OCI-M1 (cell line): ENCODE measurements at regions not wholly inside any gene's neighbourhood (a gene's known extent, or its start where the extent isn't known, plus 50 kb on each side); places are given as distances from the start of the nearest gene placed in this dataset.

ENCODE experiments used
- DNase-seq: peaks from one replicate; lab custom pipeline; 2025; lab: John Stamatoyannopoulos, UW

GRCh38 chr4:144465546-144465945 lies 180.4 kb upstream of the HHIP start:
- no peak for DNase-seq

GRCh38 chr4:144480068-144480467 lies 165.9 kb upstream of the HHIP start:
- peak; percentile 25 for DNase-seq

GRCh38 chr4:144489831-144490230 lies 156.1 kb upstream of the HHIP start:
- no peak for DNase-seq

DNA sequence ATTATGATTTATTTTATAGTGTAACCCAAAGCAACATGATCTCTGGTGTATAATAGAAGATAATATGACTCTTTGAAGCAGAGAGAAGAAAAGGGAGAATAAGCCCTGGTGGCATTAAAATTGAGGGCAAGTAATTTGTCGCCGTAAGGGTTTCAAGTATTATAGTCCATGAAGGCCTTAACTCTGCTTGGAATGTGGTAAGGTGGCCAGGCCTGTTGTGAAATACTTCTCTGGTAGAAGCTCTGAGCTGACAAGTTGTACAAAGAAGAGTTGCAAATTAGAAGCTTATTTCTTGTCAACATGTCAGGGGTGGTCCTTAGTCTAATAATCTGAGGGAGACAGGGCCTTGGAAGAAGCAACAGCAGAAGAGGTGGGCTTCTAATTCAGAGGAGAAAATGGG lies 151.7 kb upstream of the HHIP start:
- DNase-seq, result no peak

DNA sequence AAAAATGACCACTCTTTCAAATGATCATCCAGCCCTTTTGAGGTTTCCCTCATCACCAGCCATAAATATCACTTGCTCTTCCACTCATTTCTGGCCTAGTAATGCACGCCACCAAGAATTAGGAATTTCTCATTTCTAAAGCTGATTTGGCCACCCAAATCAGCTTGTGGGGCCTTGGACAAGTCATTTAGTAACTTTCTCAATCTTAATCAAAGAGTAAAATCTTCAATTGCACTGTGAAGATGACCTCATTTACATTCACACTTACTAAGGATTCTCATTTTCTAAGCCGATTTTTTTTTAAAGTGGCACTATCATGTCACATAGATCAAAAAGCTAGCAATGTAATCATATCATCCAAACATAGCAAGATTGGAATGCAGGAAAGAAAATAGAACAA lies 150.0 kb upstream of the HHIP start:
- no peak for DNase-seq

DNA sequence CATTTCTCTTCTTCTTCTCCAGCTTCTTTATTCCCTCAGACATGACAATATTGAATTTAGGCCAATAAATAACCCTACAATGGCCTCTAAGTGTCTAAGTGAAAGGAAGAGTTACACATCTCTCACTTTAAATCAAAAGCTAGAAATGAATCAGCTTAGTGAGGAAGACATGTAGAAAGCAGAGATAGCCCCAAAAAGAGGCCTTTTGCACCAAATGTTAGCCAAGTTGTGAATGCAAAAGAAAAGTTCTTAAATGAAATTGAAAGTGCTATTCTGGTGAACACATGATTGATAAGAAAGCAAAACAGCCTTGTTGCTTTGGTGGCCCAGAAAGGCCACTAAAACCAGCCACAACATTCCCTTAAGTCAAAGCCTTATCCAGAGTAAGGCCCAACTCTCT lies 146.2 kb upstream of the HHIP start:
- DNase-seq, result no peak

- DNase-seq, result peak; percentile 37
Measured at GRCh38 chr4:144501231-144501780, 144.7 kb upstream of the HHIP start.

GRCh38 chr4:144504883-144505282 lies 141.1 kb upstream of the HHIP start:
- no peak for DNase-seq

GRCh38 chr4:144507311-144508101 lies 138.4 kb upstream of the HHIP start:
- DNase-seq, result no peak

DNA sequence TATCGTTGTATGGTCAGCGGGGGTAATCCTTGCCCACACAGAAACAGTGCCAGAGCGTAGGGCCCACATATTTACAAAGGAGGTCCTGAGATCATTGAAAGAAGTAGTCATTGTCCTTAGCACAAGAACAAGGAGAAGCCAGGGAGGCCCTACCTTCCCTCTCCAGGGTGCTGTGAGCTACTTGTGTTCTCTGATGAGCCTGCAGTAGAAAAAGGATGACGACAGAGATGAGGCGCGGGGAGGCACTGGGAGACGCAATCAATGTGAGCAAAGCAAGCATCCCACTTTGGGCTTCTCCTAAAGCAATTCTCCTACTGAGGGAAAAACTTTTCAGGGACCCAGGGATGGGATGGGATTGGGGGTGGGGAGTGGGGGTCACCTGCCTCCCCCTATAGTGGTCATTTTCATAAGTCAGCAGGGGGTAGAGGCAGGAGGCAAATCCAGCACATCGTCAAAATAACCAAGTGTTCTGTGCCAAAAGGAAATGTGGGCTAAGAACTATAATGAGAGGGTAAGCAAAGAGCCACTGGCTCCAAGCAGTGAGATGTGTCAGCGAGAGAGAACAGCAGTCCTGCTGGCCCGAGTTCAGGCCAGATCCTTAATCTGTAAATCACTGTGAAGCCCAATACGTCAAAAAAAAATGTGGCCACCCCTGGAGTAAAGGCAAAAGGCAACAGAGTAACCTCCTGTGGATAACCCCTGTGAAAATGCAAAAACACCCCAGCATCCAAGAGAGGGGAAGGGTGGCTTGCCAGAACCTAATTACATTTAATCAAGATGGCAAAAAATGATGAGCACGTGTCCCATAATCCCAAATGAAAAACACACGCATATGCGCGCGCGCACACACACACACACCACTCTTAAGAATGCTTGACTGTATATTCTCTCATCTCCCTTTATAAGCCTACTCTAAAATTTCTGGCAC lies 136.6 kb upstream of the HHIP start:
- no peak for DNase-seq

DNA sequence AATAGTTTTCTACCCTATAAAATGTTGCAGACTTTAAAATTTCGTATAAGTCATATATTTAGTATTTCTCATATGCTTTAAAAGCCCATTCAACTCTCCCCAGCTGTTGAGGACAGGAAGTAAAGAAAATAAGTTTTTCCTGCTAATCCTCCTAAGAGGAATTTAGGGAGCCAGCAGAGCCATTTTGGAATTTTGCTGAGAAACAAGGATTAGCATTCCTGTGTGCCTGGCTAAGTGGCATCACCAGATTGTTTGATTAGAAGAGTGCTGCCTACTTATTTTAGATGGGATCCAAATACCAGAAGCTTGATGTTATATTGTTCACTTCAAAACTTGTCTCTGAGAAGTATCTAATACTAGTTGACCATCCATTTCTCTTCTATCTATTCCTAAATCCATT lies 131.2 kb upstream of the HHIP start:
- DNase-seq, result no peak

DNA sequence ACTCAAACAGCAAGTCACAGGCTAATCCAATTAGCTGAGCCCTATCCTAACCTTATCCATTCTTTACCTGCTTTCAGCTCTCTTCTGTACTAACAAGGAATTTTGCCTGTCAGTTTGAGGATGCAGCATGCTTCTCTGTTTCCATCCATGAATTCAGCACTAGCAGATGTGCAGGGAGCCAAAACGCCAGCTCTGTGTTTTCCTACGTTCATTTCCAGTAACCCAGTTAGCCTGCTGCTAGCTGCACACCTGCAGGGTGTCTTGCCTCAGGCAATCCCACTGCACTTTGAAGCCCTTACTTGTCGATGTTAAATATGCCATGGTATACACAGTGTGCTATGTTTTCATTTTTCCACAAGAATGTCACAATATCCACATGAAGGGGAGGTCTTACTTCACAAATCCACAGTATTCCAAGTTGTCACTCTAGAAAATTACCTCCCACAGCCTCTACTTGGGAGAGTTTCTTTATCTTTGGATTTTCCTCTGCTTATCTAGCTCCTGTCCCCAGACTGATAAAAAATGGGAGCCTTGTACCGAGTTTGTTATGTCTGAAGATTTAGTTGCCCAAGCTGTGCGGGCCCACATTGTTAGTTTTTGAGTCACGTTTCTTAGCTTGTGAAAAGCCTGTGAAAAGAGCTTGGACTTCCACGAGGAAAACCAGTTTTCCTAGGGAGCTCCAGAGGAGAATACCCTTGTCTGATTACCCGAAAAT lies 127.6 kb upstream of the HHIP start:
- no peak for DNase-seq

DNA sequence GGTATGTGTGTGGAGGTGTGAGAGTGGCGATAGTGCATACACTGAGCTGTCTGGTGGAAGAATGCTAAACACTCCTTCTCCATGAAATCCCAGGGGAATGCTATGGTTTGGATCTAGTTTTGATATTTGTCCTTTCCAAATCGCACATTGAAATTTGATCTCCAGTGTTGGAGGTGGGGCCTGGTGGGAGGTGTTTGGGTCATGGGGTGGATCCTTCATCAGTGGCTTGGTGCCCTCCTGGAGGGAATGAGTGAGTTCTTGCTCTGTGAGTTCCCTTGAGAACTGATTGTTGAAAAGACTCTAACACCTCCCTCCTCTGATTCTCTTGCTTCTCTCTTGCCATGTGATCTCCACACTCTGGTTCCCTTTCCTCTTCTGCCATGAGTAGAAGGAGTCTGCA lies 114.1 kb upstream of the HHIP start:
- DNase-seq, result no peak

DNA sequence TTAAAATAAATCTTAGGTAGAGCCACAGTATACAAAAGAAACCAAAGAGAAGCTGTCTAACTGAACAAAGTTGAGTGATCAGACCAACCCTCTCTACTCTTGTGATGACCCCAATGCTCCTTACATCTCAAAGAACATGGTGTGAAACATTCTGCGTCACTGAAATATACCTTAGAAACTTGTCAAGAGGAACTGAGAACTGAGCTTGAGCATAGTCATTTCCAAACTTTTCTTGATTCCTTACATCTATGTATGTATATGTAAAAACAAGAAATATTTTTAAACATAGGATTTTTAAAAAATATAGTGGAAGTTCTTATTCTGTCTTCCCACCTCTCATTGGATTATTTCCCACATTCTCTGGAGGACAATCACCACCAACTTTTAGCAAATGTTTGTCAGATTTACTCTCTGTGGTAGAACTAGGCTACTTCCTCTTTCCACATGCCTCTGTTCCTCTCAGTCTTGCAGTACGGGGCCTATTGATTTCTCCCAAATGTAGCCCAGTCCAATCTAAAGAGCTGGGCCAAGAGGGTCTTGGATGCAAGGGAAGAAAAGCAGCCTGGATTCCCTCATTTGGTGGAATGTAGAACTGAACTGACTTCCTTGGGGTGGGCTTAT lies 98.2 kb upstream of the HHIP start:
- peak; percentile 17 for DNase-seq

DNA sequence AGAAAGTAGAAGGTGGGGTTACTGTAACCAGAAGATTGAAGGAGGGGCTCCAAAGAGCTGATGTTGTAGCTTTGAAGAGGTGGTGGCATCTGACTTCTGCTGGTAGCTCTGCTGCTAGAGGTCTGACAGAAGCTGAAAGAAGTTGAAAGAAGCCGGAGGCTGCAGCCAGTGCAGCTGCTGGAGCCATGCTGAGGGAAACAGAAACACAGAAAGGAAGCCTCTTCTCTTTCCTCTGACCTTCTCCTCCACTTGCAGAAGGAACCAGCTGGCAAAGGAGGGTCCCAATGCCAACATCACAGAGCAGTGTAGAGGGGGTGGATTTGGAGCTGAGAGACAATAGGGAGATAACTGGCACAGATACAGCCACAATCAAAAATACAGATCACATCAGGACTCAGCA lies 89.3 kb upstream of the HHIP start:
- no peak for DNase-seq

DNA sequence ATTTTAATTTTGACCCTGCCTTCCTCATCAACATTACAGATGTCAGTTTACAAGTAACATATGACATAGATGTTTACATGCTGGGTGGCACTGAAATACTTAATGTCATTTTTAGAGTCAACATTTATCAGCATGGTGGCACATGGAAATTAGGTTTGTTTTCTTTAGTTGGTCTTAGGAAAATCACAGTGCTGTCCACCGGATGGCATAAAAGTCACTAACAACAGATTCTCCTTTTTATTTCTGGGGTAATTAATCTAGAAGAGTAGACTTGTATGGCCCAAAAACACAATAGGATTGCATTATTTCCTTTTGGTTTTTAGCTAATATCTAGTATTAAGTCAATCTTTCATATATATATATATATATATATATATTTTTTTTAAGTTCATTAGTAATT lies 88.6 kb upstream of the HHIP start:
- no peak for DNase-seq

GRCh38 chr4:144562019-144562705 lies 83.8 kb upstream of the HHIP start:
- no peak for DNase-seq

GRCh38 chr4:144564358-144564757 lies 81.6 kb upstream of the HHIP start:
- DNase-seq, result no peak

DNA sequence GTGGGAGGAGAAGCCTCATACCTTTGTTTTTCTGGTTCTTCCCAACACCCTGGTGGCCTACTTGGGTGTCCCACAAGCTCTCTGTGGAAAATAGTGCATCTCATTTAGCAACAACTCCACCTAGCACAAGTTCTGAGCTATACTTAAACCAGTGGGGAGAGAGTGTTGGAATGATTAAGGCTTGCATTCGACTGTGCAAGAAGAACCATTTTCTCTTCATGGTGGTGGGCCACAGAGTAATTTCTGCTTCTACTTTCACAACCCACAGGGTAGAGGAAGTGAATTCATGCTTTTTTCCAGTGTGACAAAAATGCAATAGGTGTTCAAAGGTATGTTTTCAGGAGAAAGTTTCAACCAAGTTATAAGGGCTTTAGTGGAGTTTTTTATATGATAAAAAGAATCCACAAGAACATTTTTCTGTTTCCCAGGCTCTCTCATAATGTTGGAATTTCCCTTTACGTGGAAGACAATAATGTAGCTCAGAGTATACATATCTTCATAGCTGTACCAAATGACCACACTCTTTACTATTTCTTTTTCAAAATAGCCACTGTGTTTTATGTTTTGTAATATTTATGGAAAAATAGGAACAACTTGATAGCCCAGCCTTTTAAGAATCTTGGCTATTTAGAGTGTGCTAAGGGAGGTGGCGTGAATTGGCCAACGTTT lies 80.3 kb upstream of the HHIP start:
- DNase-seq, result no peak

GRCh38 chr4:144572660-144573059 lies 73.3 kb upstream of the HHIP start:
- peak; percentile 60 for DNase-seq

DNA sequence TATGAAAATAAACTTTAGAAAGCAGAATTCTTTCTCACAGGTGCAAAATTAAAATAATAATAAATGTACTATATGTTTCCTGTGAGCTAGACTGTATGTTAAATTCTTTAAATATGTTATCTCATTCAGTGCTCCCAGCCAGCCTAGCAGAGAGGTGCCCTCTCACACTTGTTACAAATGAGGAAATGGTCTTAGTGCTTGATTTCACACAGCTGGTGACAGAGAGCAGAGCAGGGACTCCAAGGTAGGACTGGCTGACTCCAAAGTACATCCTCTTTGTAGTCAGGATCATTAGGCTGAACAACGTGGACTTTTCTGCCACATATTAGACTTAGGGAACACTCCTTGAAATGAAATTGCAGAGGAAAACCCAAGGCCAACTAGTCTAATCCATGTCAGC lies 72.0 kb upstream of the HHIP start:
- peak; percentile 22 for DNase-seq
